HG02884 (cell line): ENCODE measurements at regions not wholly inside any gene's neighbourhood (a gene's known extent, or its start where the extent isn't known, plus 50 kb on each side); places are given as distances from the start of the nearest gene placed in this dataset.
"Not testable (repeated sequence)": the region's sequence is repeated elsewhere in the genome, so short reads cannot be mapped to it uniquely, and the experiment has no call there.

Experiments used
- ATAC-seq: cut with Tn5 transposase; IDR thresholded peaks from one replicate; pipeline ENCODE4 v1.9.1; 2021; ENCODE audit warnings: mild to moderate bottlenecking, moderate library complexity; ENCODE audit not compliant: unreplicated experiment

- ATAC-seq, result no peak
These were observed 76.3 kb upstream of the LIPC start for GRCh38 chr15:58355382-58355971.

- ATAC-seq, result no peak
These were observed 75.8 kb upstream of the LIPC start for GRCh38 chr15:58355973-58356372.

- no peak for ATAC-seq
These were observed 74.0 kb upstream of the LIPC start for GRCh38 chr15:58357529-58358476.

DNA sequence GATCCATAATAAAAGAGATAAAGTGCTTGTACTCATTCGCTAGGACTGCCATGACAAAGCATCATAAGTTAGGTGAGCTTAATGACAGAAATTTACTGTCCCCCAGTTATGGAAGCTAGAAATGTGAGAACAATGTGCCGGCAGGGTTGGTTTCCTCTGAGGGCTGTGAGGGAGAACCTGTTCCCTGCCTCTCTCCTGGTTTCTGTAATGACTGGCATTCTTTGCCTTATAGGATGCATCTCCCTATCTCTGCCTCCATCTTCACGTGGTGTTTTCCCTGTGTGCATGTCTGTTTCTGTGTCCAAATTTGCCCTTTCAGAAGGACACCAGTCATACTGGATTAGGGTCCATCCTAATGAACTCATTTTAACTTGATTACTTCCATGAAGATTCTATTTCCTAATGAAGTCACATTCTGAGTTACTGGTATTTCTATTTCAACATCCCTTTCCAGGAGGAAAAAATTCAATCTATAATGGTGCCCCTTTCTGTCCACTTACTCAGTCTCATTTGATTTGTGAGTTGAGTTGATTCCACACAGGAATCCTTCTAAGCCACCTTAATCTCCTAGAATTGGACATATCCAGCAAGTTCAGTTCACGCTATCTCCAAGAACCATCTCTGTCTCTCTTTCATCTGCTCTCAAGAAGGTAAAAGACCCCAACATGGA is 71.2 kb upstream of the LIPC start:
- ATAC-seq, result no peak

DNA sequence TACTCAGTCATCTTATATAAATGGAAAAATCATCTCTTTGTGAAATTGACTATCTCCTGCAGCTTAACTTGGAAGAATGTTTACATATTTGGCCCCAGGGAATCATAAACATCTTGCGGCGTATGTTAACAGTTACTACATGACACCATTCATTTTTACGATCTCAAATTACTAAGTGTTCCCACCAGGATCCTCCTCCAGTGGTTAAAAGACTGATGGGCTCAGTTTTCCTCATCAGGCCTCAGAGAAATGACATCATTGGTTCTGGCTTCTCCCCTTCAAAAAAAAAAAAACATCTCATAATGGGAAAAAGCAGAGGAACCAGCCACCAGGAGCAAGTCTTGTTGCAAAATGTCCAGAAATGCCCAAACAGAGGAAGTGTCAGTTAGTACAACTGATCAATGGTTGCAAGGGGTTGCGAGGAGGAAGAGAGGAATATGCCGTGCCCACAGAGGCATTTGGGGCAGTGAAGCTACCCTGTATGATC is 70.5 kb upstream of the LIPC start:
- ATAC-seq, result no peak

DNA sequence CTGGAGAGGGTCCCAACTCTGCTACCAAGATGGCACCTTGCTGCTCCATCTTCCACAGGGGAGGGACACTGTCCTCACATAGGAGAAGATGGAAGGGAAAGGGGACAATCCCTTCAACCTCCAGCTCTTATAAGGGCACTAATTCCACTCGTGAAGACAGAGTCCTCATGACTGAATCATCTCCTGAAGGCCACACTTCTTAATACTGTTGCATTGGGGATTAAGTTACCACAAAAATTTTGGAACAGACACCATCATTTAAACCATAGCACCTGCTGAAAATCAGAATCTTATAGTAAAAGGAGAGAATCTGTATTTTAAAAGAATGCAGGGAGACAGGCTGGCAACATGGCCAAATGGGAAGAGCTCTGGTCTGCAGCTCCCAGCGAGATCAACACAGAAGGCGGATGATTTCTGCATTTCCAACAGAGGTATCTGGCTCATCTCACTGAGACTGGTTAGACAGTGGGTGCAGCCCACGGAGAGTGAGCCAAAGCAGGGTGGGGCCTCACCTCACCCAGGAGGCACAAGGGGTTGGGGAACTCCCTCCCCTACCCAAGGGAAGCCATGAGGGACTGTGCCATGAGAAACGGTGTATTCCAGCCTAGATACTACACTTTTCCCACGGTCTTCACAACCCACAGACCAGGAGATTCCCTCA is 69.4 kb upstream of the LIPC start:
- no peak for ATAC-seq

DNA sequence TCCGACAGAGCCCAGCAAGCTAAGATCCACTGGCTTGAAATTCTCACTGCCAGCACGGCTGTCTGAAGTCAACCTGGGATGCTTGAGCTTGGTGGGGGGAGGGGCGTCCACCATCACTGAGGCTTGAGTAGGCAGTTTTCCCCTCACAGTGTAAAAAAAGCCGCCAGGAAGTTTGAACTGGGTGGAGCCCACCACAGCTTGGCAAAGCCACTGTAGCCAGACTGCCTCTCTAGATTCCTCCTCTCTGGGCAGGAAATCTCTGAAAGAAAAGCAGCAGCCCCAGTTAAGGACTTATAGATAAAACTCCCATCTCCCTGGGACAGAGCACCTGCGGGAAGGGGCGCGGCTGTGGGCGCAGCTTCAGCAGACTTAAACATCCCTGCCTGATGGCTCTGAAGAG is 68.7 kb upstream of the LIPC start:
- ATAC-seq, result not testable (repeated sequence)

- not testable (repeated sequence) for ATAC-seq
These were observed 68.1 kb upstream of the LIPC start for GRCh38 chr15:58363673-58364072.

- not testable (repeated sequence) for ATAC-seq
These were observed 66.7 kb upstream of the LIPC start for GRCh38 chr15:58365098-58365497.

DNA sequence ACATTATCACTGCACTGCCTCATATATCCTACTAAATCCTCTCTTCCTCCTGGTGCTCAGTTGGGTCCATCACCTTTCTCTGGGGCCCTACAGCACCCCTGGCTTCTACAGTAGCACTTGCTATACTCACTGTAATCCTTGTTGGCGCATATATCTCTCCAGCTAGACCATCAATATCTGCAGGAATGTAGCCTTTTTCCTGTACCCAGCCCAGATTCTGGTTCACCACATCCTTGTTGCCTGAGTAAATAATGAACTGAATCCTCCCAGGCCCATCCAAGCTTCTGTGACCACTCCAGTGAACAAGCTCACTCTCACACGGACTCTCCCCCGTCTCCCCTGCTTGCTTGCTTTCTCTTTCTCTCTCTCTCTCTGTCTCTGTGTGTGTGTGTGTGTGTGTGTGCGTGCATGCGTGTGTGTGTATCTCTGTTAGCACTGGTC is 62.5 kb upstream of the LIPC start:
- ATAC-seq, result no peak

DNA sequence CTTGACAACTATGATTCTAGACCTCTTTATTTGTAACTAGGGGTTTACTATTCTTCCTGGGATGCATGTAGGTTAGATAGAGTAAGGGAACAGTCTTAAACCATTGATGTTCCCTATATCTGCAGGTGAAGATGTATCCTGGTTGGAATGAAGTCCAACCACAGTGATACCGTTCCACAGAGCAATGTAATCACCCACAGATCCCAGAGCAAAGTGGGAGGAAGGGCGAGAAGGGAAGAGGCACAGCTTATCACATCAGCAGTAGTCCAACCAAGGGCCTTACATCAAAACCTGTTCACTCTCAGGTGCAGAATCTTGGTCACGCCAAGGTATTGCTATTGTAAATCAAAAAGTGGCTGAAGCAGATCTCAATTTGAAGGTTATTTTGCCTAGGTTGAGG is 61.8 kb upstream of the LIPC start:
- no peak for ATAC-seq

DNA sequence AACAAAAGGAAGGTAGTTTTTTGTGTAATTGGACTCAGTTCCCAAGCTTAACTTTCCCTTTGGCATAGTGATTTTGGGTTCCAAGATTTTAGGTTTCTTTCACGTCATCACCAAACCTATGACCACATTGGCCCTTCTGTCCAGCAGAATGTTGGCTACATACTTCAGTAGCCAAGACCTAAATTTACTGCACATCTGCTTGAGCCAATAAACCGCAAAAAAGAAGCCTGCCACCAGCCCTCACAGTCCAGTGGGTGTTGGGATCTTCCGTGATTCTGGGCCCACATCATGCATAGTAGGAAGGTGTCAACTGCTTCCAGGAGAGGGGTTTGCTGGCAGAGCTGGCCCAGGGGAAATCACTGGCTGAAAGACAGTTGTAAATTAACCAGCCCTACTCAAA is 57.6 kb upstream of the LIPC start:
- ATAC-seq, result no peak

DNA sequence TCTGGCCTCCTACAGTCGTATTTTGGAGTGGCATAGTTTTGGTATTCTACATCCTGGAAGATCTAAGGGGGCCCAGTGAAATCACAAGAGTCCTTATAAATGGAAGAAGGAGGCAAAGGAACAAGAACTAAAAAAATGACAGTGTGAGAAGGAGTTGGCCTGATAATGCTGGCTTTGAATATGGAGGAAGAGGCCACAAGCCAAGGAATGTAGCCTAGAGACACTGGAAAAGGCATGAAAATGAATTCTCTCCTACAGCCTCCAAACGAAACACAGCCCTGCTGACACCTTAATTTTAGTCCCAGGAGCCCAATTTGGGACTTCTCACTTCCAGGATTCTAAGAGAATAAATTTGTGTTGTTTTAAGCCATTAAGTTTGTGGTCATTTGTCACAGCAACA is 54.6 kb upstream of the LIPC start:
- no peak for ATAC-seq

DNA sequence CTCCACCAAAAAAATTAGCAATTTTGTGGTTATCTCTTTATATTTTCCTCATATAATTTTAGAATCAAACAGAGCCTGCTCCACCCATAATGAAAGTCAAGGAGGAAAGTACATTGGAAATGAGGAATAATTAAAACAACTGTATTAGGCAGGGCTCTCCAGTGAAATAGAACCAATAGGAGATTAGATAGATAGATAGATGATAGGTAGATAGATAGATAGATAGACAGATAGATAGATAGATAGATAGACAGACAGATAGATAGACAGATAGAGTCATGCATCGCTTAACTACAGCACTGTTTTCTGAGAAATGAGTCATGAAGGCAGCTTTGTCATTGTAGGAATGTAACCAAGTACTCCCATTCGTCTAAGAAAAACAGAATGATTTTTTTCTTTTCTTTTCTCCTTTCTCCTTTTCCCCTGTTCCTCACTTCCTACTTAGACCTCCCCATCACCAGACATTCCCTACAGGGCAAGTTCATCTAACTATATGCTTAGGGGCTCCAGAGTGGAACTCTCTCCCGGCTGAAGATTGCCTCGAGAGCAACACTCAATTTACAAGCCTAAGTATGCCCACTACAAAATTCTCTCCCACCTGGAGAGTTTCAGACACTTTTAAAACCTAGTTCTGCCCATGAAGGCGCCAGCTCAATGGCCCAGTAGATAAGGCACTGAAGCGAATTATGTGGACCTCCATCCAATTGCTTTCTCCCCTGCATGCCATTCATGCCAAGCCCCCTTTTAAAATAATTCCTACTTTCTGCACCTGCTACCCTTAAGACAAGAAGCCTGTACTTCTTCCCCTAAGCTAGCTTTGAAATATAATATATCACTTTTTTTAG is 53.3 kb upstream of the LIPC start:
- no peak for ATAC-seq

GRCh38 chr15:58379454-58379853 is 52.3 kb upstream of the LIPC start:
- not testable (repeated sequence) for ATAC-seq

DNA sequence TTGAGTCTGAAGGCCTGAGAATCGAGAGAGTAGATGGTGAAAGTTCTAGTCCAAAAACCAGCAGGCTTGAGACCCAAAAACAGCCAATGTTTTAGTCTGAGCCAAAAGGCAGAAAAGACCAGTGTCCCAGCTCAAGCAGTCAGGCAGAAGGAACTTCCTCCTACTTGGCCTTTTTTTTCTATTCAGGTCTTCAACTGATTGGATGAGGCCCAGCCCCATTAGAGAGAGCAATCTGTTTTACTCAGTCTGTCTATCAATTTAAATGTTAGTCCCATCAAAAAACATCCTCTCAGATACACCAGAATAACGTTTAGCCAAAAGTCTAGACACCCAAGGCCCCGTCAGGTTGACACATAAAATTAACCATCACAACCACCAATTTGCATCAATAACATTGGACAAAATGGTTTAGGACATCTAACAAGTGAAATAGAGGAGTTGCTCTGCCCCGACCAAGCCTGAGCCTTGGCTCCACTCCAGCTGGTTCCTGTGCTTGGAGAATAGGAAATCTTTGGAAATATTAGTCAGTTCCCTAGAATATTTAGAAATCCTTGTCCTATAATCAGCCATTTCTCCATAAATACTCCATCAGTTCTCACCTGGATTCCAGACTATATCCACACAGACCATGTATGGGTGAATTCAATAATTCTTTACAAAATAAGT is 51.4 kb upstream of the LIPC start:
- ATAC-seq, result no peak

DNA sequence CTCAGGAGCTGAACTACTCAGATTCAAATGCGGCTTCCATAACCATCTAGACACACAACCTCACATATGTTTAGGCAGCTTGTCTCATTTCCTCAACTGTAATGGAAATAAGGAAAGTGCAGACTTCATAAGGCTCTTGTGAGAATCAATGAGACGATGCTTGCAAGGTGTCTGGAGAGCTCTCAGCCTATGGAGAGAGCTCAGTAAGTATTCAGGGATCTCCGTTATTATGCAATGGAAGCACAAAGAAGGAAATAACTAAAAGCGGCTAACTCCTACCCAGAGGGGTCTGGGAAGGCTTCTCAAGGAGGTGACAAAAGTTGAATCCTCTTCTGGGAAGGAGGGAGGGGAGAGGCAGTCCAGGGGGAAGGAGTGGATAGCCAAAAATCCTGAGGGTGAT is 50.1 kb upstream of the LIPC start:
- no peak for ATAC-seq
